NCI-H146 treated with DMSO at 0.1 percent for 48 hours (cell line): ENCODE measurements at regions not wholly inside any gene's neighbourhood (a gene's known extent, or its start where the extent isn't known, plus 50 kb on each side); places are given as distances from the start of the nearest gene placed in this dataset.
"Not testable (repeated sequence)": the region's sequence is repeated elsewhere in the genome, so short reads cannot be mapped to it uniquely, and the experiment has no call there.

Source experiments
- DNase-seq: peaks from one replicate; lab custom pipeline; 2025; ENCODE audit not compliant: unreplicated experiment; lab: John Stamatoyannopoulos, UW

- DNase-seq = no peak
Observed at GRCh38 chr7:155227788-155228458, 69.8 kb upstream of the INSIG1 start.

DNA sequence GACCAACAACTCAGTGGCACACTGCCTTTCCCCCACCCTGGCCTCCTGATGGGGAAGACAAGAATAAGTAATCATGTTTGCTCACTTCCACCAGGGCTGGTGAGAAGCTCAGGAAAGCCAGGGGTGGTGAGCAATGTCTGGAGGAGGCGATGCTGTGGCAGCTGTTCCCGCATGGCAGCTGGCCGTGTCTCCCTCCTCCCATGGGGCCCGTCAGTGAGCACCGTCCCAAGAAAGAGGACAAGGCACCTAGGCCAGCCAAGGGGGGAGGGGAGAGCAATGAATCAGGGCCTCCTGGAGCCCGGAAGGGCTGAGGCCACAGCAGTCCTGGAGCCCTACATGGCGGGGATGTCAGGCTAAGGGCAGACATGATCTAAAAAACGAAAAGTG lies 69.2 kb upstream of the INSIG1 start:
- no peak for DNase-seq

- no peak for DNase-seq
Observed at GRCh38 chr7:155228894-155229293, 68.8 kb upstream of the INSIG1 start.

DNA sequence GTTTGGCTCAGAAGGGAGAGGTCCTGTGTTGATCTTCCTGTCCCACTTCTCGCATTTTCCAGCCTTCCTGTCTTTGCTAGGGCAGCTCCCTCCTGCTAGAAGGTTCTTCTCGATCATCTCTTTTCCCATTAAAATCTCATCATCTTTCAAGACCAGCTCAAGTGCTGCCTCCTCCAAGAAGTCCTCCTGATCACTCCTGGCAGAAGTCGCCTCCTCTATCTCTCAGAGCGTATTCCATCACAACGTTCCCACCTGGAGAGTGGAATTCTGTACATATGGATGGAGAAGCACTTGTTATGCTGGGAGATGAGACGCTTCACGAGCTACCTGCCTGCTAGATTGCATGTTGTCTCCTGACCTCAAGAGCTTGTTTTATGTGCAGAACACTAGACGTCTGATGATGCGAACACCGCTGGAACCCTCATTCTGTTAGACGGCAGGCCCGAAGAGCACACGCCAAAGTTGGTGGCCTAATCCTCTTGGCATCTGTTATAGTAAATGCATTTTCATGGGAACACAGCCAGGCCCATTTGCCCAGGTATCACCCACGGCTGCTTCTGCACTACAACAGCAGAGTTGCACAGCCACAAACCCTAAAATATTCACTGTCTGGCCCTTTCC lies 68.0 kb upstream of the INSIG1 start:
- no peak for DNase-seq

DNA sequence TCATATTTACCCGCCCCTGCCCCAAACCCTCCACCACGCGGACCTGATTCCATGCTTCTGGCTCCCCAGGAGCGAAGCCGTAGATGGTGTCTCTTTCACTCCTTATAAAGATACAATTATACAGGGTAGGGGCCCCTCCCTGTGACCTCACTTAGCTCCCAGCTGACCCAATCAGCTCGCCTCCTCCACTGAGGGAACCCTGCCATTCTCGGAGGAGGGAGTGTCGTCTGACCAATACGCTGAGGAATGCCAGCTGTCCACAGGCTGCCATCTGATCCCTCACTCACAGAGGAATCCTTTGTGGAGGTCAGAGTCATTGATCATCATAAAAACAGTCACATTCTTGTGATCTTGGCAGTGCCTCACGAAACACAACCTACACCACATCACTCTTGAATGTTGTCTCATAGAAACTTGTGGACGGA lies 67.5 kb upstream of the INSIG1 start:
- no peak for DNase-seq

GRCh38 chr7:155231241-155231800 lies 66.4 kb upstream of the INSIG1 start:
- no peak for DNase-seq

- no peak for DNase-seq
Observed at GRCh38 chr7:155231941-155232340, 65.7 kb upstream of the INSIG1 start.

DNA sequence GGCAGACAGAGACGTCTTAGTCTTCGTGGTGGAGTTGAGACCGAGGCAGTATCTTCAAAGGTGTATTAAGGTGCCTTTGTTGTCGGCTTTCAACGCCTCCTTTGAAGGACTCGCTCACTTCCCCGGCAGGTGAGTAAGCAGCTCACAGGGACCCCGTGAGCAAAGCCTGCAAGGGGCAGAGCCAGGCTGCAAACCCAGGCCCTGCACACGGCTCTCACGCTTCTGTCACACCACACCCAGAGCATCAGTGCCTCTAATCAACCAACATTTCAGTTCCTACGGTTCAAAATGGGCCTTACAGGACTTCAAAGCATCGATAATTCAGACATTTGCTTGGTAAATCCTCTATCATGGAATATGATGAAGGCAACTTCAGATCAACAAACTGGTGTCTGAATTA lies 64.8 kb upstream of the INSIG1 start:
- no peak for DNase-seq

- no peak for DNase-seq
Observed at GRCh38 chr7:155233311-155234157, 64.1 kb upstream of the INSIG1 start.

- no peak for DNase-seq
Observed at GRCh38 chr7:155234158-155234492, 63.6 kb upstream of the INSIG1 start.

DNA sequence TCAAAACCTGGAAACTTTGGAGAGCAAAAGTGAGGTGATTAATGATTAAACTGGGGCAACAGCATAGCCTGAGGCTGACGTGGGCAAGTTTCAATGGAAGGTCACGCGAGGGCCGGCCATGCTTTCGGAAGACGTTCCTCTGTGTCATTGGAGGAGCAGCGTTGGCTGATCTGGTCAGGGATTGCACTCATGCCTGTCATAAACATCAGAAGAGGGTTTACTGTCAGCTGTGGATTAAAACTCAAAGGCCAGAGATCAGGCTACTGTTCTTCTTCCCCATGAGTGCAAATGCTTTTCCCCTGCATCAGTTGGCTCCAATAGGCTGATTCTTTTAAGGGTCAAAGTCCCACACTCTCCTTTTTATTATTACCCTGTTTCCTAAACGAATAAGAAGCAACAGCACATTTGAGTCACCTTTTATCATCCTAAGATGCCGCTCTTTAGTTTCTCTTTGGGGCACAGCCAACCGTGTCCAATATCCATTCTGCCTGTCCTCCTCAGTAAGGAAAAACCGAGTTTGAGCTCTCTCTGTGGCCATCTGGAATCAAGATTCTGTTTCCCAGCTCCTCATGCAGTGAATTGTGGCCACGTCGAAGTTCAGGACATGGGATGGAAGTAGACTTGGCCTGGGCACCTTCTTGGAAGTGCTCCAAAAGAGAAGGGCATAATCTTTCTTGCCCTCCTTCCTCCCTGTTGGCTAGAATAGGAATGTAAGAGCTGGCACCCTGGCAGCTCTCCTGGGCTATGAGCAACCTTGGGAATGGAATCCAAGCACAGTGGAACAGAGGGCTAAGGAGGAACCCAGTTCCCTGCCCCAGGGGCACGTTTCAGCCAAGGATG lies 62.5 kb upstream of the INSIG1 start:
- no peak for DNase-seq

- no peak for DNase-seq
Observed at GRCh38 chr7:155236386-155236785, 61.3 kb upstream of the INSIG1 start.

DNA sequence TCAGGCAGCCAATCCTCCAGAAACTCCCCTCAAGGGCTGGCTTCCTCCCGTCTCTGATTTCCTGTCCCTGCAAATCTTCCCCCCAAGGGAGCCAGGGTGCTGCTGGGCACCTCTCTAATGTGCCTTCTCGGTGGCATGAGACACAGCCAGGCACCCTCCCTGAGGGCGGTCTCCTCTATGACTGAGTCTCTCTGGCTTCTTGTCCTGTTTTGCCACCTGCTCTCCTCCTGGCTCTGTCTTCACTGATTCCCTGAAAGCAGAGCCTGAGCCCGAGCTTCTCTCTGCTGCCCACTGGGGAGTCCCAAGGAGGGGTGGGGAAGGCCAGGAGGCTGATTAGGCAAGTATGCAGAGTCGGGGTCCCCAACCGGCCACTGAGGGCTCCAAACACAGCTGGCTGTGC lies 60.4 kb upstream of the INSIG1 start:
- no peak for DNase-seq

- DNase-seq = no peak
Observed at GRCh38 chr7:155237730-155238129, 59.9 kb upstream of the INSIG1 start.

DNA sequence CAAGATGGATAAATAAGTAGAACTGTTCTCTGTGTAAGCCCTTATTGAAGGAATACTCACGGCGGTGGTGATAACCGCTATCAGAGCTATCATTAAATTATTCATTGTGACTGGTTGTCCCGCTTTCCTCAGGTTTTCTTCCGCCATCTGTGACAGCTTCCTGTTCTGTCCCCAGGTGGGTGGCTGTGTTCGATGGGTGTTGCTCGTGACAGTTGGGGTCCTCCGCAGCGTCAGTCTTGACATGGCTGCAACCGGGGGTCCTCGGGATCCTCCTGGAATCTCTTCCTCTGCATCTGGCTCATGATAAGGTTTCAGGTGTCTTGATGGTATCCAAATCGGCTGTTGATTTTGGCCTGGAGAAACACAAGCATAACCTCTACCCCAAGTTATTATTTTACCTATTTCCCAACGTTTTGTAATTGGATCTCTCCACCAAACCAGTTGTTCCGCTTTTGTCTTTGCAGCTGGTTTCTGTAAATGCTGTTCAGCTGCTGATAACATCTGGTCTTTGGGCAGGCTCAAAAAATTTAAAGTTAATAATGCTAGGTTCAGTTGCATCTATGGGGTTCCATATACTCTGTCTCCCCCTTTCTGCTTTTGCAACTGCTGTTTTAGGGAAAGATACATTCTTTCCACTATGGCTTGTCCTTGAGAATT lies 58.1 kb upstream of the INSIG1 start:
- not testable (repeated sequence) for DNase-seq

DNA sequence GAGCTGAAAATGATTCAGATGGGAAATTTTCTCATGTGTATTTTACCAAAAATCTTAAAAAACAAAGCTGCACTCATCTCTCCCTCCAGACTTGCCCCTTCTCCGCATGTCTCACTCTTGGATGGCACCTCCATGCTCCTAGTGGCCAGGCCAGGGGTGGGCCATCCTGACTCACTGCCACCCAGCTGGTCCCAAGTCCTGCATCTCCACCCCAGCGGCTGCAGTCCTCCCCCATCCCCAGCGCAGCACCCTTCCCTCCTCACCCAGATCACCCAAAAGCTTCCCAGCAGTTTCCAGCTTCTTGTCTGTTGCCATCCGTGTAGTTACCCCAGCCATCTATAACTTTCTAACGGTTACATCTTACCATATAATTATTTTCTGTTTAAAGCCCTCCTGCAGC lies 53.0 kb upstream of the INSIG1 start:
- DNase-seq = no peak

DNA sequence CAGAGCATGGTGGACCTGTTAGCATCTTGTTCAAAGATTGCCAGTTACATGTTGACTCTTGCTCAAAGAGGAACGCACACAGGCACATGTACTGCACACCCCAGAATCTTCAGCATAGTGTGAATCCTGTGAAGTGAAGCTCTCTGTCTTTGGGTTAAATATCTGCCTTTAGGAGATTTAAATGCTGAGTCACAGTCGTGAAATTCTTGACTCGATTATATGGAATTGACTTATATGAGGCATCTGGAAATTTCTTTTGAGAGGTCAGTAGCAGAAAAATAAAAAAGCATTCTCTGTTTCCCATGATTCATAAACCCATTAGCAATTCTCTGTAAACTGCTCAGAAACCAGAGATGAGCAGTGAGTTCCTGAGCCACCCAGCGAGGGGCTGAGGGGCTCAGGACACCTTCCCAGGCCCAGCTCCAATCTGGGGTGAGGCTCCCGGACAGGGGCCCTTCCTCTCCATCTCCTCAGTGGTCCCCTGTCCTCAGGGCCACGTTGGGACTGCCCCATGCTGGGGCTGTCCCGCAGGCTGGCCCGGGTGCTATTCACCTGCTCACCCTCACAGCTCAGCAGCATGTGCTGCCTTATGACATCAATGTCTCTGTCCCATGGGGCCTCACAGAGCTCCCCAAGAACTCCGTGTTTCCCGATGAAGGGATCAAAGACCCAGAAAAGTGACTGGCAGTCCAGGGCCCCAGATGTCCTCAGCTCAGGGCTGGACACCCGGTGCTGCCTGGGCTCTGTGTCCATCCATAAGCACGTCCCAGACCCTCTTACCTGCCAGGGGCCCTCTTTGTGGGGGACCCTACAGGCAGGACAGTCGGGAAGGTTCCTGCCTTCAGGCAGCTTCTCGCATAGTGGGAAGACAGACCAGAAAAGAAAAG lies 50.0 kb upstream of the INSIG1 start:
- no peak for DNase-seq
